NOMO-1 treated with dmso at 0.1 percent for 144 hours (cell line): ENCODE measurements at regions not wholly inside any gene's neighbourhood (a gene's known extent, or its start where the extent isn't known, plus 50 kb on each side); places are given as distances from the start of the nearest gene placed in this dataset.

Experiments
- DNase-seq: peaks from one replicate; lab custom pipeline; 2025; ENCODE audit not compliant: unreplicated experiment; lab: John Stamatoyannopoulos, UW

- no peak for DNase-seq
These were observed 125.2 kb upstream of the COL3A1 start for GRCh38 chr2:188848887-188849435.

GRCh38 chr2:188850786-188851185, 123.4 kb upstream of the COL3A1 start:
- DNase-seq, result no peak

GRCh38 chr2:188851311-188851710, 122.9 kb upstream of the COL3A1 start:
- DNase-seq, result no peak

DNA sequence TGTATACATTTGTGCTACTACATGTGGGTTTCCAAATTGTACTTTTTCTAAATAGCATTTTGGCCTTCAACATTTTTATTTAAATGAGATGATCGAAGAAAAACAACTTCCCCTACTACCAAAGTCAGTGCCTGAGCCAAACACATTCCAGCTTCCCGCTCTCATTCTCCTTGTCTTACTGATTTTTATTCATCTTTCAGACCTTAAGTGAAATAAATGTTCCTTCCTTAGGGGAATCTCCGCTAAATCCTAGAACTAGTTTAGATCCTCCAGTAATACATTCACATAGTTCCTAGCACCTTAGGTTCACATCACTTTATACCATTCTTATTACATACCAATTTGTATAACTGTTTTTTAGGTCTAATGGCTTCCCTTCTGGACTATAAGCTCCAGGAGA, 122.3 kb upstream of the COL3A1 start:
- no peak for DNase-seq

DNA sequence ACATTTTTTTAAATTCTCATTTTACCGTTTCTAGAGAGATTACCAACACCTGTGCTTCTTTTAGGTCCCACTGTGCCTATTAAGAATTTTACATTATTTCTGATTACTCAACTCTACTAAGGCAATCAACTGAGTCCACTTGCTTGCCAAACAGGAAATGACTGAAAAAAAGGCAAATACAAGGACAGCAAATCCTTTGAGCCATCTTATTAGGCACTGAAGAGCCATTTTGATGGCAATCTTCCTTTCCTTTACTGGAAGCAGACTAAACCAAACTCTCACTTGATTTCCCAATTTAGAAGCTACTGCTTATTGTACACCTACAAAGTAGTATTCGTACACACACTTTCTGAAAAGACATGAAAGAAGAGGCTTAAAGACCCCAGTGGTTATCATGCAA, 121.4 kb upstream of the COL3A1 start:
- DNase-seq, result no peak

DNA sequence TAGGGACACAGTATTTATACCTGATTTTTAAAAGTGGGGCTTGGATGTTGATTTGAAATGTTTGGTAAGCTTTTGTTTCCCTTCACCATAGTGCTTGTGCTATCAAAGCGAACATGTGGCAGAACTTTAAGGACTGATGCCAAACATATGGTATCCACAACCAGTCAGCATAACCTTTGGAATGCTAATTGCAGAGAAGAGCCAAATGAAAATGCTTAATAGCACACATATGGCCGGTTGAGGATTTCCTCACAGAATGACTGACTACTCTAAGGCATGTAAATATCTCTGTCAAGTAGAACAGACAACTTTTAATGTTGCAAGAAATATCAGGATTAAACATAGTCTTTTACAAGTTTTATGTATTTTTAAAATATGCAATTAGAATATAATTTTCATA, 120.9 kb upstream of the COL3A1 start:
- no peak for DNase-seq

GRCh38 chr2:188865681-188866080, 108.5 kb upstream of the COL3A1 start:
- DNase-seq, result no peak

DNA sequence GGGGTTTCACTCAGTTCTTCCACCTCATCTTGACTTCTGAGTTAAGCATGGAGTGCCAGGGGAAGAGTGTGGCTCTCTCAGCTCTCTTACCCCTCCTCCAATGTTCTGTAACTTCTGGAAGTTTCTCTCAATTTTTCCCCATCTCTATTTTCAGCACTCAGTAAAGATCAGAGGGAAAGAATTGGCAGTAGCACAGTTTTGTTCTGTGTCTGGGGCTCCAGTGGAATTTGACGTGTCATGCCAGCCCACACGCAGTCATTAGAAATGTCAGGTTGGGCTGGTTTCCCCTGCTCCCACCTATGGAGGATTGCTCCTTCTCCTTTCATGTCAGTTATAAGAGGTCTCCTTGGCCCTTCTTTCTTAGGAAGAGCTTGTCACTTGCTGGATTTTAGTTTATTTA, 104.6 kb upstream of the COL3A1 start:
- no peak for DNase-seq

DNA sequence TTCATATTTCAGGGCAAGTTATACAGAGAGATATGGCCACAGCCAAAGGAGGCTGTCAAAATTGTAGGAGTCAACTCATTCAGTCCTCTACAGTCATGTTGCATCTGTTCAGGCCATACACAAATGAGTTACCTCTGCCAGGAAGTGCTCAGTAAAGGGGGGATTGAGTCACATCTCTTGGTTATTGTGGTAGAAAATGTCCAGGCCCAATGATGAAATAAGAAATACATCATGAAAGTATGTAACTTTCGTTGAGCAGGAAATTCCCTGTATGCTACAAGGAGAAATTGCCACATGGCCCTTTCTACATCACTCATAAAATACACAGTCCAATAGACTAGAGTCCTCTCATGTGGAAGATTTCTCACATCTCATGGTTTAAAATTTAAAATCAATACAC, 103.9 kb upstream of the COL3A1 start:
- no peak for DNase-seq

DNA sequence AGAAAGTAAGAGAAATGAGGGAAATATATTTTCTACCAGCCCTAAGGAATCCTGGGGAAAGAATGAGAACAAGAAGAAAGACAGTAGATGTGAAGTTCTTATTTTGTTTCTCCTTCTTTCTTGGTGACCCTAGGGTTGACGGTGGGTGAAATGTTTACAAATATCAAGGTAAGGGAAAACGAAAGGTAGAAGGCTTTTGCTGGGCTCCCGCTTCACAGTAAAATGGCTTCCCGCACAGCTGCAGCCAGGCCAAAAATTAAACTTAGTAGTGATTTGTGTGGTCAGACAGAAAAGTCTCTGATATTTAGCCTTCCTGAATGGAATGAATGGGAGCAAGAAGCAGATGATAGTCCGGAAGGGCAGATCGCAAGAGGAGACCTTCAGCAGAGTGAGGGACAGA, 99.1 kb upstream of the COL3A1 start:
- DNase-seq, result no peak

- DNase-seq, result no peak
These were observed 95.5 kb upstream of the COL3A1 start for GRCh38 chr2:188878716-188879115.

DNA sequence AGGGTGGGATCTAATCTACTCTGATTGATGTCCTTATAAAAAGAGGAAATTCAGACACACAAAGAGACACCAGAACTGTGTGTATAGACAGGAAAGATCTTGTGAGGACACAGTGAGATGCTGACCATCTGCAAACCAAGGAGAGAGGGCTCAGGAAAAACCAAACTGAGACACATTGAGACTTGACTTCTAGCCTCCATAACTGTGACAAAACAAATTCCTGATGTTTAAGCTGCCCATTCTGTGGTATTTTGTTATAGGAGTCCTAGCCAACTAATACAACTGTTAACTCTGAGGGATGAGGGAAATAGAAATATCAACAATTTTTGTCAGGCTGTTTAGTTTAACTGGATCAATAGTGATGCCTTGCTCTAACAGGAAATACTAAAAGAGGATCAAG, 93.4 kb upstream of the COL3A1 start:
- no peak for DNase-seq

- DNase-seq, result no peak
These were observed 92.7 kb upstream of the COL3A1 start for GRCh38 chr2:188881434-188881833.

DNA sequence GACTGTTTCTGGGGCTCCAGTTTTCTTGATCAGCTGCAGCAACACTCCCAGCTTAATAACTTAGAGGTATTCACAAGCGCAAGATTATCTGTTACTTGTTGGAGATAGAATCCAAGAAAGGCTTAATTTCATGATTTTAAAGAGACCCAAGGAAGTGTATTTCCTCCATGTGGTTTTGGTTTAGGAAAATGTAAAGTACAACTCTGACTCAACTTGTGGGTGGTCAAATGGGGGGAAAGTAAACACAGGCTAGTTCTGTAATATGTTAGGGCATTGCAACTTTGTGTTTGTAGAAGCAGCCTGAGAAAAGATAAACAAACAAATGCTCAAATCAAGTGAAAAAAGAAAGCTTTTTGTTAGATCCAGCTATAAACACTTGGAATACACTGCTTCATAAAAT, 90.1 kb upstream of the COL3A1 start:
- DNase-seq, result no peak

DNA sequence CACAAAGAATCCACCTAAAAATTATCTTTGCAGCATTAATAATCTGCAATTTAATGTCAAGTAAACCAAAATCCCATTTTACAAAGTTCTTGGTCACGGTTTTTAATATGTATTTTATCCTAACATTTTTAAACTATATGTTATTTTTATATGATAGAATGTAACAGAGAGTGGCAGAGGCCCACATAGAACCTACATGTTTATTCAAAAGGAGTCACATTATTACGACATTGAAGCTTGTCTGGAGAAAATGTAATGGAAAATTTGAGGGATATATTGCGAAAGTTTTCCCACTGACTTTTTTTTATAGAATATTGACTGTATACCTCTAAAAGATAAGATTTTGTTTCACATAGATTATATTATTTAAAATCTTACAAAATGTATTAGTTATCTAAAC, 89.7 kb upstream of the COL3A1 start:
- no peak for DNase-seq

DNA sequence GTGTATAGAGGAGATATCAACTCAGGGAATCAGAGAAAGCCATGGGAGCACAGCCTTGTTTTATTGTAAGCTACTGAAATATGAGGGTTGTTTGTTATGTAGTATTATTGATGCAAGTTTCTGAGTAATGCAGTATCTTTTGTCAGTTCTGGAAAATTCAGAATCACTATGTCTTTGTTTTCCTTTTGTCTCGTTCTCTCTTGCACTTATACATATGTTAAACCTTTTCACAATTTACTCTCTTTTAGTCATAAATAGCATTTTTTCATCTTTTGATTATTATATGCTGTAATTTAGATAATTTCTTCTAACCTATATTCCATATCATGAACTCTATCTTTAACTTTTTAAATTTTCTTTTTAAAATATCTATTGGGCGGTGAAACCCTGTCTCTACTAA, 85.0 kb upstream of the COL3A1 start:
- DNase-seq, result no peak

- no peak for DNase-seq
These were observed 83.4 kb upstream of the COL3A1 start for GRCh38 chr2:188890755-188891154.

- DNase-seq, result no peak
These were observed 81.5 kb upstream of the COL3A1 start for GRCh38 chr2:188892636-188893035.

GRCh38 chr2:188893972-188894371, 80.2 kb upstream of the COL3A1 start:
- no peak for DNase-seq

DNA sequence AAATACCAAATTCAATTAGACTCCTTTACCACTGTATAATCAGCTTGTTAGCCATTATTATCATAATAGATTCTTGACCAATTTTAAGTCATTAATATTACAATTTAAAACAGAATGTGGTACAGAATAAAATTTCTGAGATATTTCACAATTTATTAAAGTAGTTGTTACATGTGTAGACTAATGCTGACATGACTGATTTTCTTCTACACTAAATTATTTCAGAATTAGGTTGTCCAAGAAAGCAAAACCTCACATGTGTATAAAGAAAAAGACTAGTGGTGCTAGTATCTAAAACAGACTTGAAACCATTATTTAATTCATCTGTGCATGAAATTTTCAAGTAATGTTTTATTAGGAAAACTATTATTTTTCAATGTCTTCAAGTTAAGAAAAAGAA, 79.2 kb upstream of the COL3A1 start:
- DNase-seq, result no peak

DNA sequence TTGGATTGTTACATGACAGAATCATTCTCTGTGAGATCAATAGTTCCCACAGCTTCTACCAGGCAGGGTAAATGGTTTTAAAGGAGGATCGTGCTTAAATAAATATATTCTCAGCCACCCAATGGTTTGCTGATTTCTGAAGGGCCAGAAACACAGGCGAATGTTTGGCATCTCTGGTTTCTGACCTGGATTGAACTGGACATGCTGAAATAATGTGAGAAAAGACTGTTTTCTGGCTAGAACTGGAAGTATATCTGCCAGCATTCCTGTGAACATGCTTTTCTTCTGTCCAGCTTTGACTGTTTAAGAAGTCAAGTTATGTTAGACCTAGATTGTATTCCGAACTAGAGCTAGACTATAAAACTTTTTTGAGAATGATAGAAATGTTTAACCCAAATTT, 77.1 kb upstream of the COL3A1 start:
- no peak for DNase-seq

- DNase-seq, result no peak
These were observed 75.9 kb upstream of the COL3A1 start for GRCh38 chr2:188898261-188898660.

DNA sequence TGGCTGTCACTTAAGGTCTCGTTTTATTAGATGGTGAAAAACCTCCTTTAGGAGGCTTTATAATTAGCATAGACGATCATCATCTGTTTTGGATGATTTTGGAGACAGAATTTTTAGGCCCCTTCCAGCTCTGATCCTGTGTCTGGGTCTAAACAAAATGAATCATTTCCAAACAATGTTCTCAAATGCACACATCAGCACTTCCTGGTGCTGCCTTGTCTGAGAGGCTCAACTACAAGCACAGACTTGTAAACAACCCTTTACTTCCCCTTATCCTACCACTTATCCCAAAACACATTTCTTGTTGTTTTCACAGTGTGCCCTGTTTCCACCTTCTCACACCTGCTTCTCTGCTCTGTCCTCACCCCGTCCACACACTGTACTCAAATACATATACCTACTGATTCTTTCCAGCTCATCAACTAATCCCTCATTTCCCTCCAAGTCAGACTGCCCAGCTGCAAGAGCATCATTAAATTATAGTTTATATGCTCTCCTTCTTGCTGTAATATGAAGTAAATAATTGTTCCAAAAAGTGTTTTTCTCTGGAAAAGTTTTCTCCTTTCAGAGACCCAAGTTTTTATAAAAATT, 71.2 kb upstream of the COL3A1 start:
- no peak for DNase-seq
